ENCODE measurements at regions not wholly inside any gene's neighbourhood (a gene's known extent, or its start where the extent isn't known, plus 50 kb on each side); places are given as distances from the start of the nearest gene placed in this dataset.

GRCh38 chr13:21979161-21979806 is 308.4 kb downstream of the FGF9 start:
- Histone ChIP-seq H3K36me3 (ENCODE audit: control insufficient read depth in 2 of 2, extremely low read depth in 1 of 2, insufficient read depth in 2 of 2, low read length in 2 of 2) (no peaks in the 10 kb centered on the region), H3K4me2 (ENCODE audit: insufficient read depth, low read length) (no peak overlapping the region), H3K79me2 (ENCODE audit: control insufficient read depth, insufficient read depth, low read length) (no peaks in the 10 kb centered on the region), H3K4me1 (ENCODE audit: control insufficient read depth, extremely low read depth, insufficient read depth, low read length) (no peaks in the 10 kb centered on the region), H2AFZ (ENCODE audit: low read depth, low read length) (no peak overlapping the region), H4K20me1 (replicated peaks; ENCODE audit: control insufficient read depth, extremely low read depth, insufficient read depth, low read length) (no peaks in the 10 kb centered on the region), H3K27ac (ENCODE audit: insufficient read depth, low read depth, low read length) (no peak overlapping the region), H3K9ac (replicated peaks; ENCODE audit: extremely low read depth, insufficient read depth, low read length) (no peak overlapping the region), H3K9me1 (replicated peaks; ENCODE audit: control insufficient read depth, extremely low read depth, insufficient read depth, low read length) (no peaks in the 10 kb centered on the region), H3K27me3 (ENCODE audit: control insufficient read depth in 2 of 2, insufficient read depth in 2 of 2, low read length in 2 of 2) (no peaks in the 10 kb centered on the region), H3K4me3 (replicated peaks in 1 of 3; ENCODE audit: insufficient read depth in 1 of 3, low read depth in 1 of 3, low read length in 3 of 3) (no peak overlapping the region), H3K9me3 (replicated peaks; ENCODE audit: control insufficient read depth, insufficient read depth, low read length) (peaks cover 2% of the 10 kb centered on the region)
- no TSS peak for BruUV-seq (replicated peaks)
- TF ChIP-seq CTCF (IDR thresholded peaks at IDR 0.05; ENCODE audit: extremely low read depth in 1 of 2, insufficient read depth in 1 of 2, low read depth in 1 of 2, low read length in 2 of 2) (no peak), FOS (IDR thresholded peaks at IDR 0.05; ENCODE audit: borderline replicate concordance, insufficient read depth, low read length) (no peak), POLR2AphosphoS5 (IDR thresholded peaks at IDR 0.05; ENCODE audit: insufficient read depth, low read depth, low read length) (no peak), JUN (IDR thresholded peaks at IDR 0.05; ENCODE audit: borderline replicate concordance, insufficient read depth, insufficient read length, low read depth) (no peak), EZH2 (IDR thresholded peaks at IDR 0.05; ENCODE audit: borderline replicate concordance, low read depth, low read length, severe bottlenecking) (no peak), MAX (IDR thresholded peaks at IDR 0.05; ENCODE audit: insufficient read depth, insufficient read length) (no peak), GATA2 (IDR thresholded peaks at IDR 0.05; ENCODE audit: insufficient read depth, insufficient read length, low read depth, low read length) (no peak), MYC (IDR thresholded peaks at IDR 0.05; ENCODE audit: low read depth, low read length) (no peak), POLR2A (IDR thresholded peaks at IDR 0.05; ENCODE audit: low read depth, low read length) (no peak)
- dilution Hi-C loops (cut with MboI; ENCODE audit: extremely low pct_ligation_motif_present, low sequenced_read_pairs), result no loop called here
- FAIRE-seq, result no peak
- intact Hi-C loops (cut with micrococcal nuclease), result no loop called here
- no peak for DNase-seq (ENCODE audit: low read depth, low spot score)
- ChIA-PET POLR2A (no interaction called here), CTCF (no interaction called here)

All from endothelial cell of umbilical vein (primary cell).